ENCODE measurements at regions not wholly inside any gene's neighbourhood (a gene's known extent, or its start where the extent isn't known, plus 50 kb on each side); places are given as distances from the start of the nearest gene placed in this dataset.

GRCh38 chr1:232192781-232193450 lies 437.0 kb downstream of the SIPA1L2 start:
- no peak overlapping the region for H3K9ac ChIP-seq
- H3K4me2 ChIP-seq (ENCODE audit: low read length): no peak overlapping the region
- H3K79me2 ChIP-seq: no peaks in the 10 kb centered on the region
- H2AFZ ChIP-seq: no peak overlapping the region
- H3K4me1 ChIP-seq: no peaks in the 10 kb centered on the region
- no peaks in the 10 kb centered on the region for H3K9me3 ChIP-seq (ENCODE audit: control insufficient read depth, low read length)
- no peaks in the 10 kb centered on the region for H3K36me3 ChIP-seq (ENCODE audit: control insufficient read depth, insufficient read depth, low read length)
- no peak overlapping the region for H3K27ac ChIP-seq
- H3K4me3 ChIP-seq (ENCODE audit: low read depth, low read length): no peak overlapping the region
- no peaks in the 10 kb centered on the region for H3K27me3 ChIP-seq (ENCODE audit: control insufficient read depth, insufficient read depth, low read length)
- TF ChIP-seq CTCF (IDR thresholded peaks at IDR 0.05): no peak

- Histone ChIP-seq H2AFZ (no peak overlapping the region), H3K4me2 (ENCODE audit: low read length) (no peak overlapping the region), H3K36me3 (ENCODE audit: control insufficient read depth, insufficient read depth, low read length) (no peaks in the 10 kb centered on the region), H3K79me2 (no peaks in the 10 kb centered on the region), H3K4me1 (no peaks in the 10 kb centered on the region), H3K27me3 (ENCODE audit: control insufficient read depth, insufficient read depth, low read length) (no peaks in the 10 kb centered on the region), H3K4me3 (ENCODE audit: low read depth, low read length) (no peak overlapping the region), H3K27ac (no peak overlapping the region), H3K9me3 (ENCODE audit: control insufficient read depth, low read length) (no peaks in the 10 kb centered on the region), H3K9ac (no peak overlapping the region)
- no peak for TF ChIP-seq CTCF (IDR thresholded peaks at IDR 0.05)
These were observed 438.4 kb downstream of the SIPA1L2 start for GRCh38 chr1:232191560-232191959.

- no peaks in the 10 kb centered on the region for H3K36me3 ChIP-seq (ENCODE audit: control insufficient read depth, insufficient read depth, low read length)
- TF ChIP-seq CTCF (IDR thresholded peaks at IDR 0.05): no peak
- H3K4me2 ChIP-seq (ENCODE audit: low read length): no peak overlapping the region
- H2AFZ ChIP-seq: no peak overlapping the region
- no peaks in the 10 kb centered on the region for H3K4me1 ChIP-seq
- H3K79me2 ChIP-seq: no peaks in the 10 kb centered on the region
- H3K4me3 ChIP-seq (ENCODE audit: low read depth, low read length): no peak overlapping the region
- no peak overlapping the region for H3K27ac ChIP-seq
- no peaks in the 10 kb centered on the region for H3K9me3 ChIP-seq (ENCODE audit: control insufficient read depth, low read length)
- no peaks in the 10 kb centered on the region for H3K27me3 ChIP-seq (ENCODE audit: control insufficient read depth, insufficient read depth, low read length)
- H3K9ac ChIP-seq: no peak overlapping the region
These were observed 441.6 kb downstream of the SIPA1L2 start for GRCh38 chr1:232188318-232188717.

- H3K27ac ChIP-seq: no peak overlapping the region
- no peak overlapping the region for H2AFZ ChIP-seq
- H3K4me3 ChIP-seq (ENCODE audit: low read depth, low read length): no peak overlapping the region
- no peaks in the 10 kb centered on the region for H3K4me1 ChIP-seq
- no peaks in the 10 kb centered on the region for H3K36me3 ChIP-seq (ENCODE audit: control insufficient read depth, insufficient read depth, low read length)
- no peaks in the 10 kb centered on the region for H3K9me3 ChIP-seq (ENCODE audit: control insufficient read depth, low read length)
- no peak overlapping the region for H3K4me2 ChIP-seq (ENCODE audit: low read length)
- H3K9ac ChIP-seq: no peak overlapping the region
- TF ChIP-seq CTCF (IDR thresholded peaks at IDR 0.05): no peak
- no peaks in the 10 kb centered on the region for H3K79me2 ChIP-seq
- H3K27me3 ChIP-seq (ENCODE audit: control insufficient read depth, insufficient read depth, low read length): no peaks in the 10 kb centered on the region
These were observed 443.0 kb downstream of the SIPA1L2 start for GRCh38 chr1:232186931-232187330.
